ENCODE measurements at regions not wholly inside any gene's neighbourhood (a gene's known extent, or its start where the extent isn't known, plus 50 kb on each side); places are given as distances from the start of the nearest gene placed in this dataset.
"Not testable (repeated sequence)": the region's sequence is repeated elsewhere in the genome, so short reads cannot be mapped to it uniquely, and the experiment has no call there.

DNA sequence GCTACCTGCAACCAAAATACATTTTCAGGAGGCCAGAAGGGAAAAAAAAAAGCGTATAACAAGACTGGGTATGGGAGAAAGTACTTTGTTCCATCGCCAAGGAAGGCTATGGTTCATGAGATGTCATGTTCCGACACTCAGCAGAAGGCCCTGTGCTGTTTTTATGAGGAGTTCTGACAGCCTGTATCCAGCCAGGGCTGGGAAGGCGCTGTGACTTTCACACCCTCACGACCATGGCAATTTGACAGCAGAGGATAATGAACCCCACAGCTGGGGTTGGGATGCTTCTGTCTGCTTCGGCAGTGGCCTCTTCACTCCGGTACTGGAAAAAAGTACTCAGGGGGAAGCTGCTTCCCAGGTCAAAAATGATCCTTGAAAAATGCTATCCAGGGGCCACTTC is 154.4 kb downstream of the PRELID2 start:
- ATAC-seq (no peak), DNase-seq (no peak)
- Mint-ChIP-seq H3K27me3 (peaks cover 0 to 1% (median 0%) of the 10 kb centered on the region in 5 donors), H3K36me3 (no peaks in the 10 kb centered on the region), H3K4me3 (no peak overlapping the region), H3K9me3 (peaks cover 0 to 5% (median 0%) of the 10 kb centered on the region in 9 donors), H3K27ac (no peak overlapping the region), H3K4me1 (no peaks in the 10 kb centered on the region)
- POLR2A ChIA-PET, result no interaction called here

DNA sequence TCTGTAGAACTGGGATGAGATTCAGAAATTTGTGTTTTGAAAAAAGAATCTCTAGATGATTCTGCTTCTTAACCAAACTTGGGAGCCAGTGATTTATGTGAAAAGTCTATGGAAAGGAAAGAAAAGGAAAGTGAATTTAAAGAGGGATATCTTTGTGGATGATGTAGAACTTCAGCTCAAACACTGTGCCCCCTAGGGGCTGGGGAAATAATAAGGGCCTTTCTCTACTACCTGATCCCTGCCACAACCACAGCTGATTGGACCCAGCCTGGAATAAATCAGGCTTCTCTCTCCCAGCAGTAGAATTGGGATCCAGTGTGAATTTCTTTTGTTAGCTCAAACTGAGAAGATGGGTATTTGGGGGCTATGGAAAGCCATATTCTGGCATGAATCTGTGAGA is 155.0 kb downstream of the PRELID2 start:
- Mint-ChIP-seq H3K4me3 (no peak overlapping the region), H3K36me3 (no peaks in the 10 kb centered on the region), H3K4me1 (no peaks in the 10 kb centered on the region), H3K27me3 (peaks cover 0 to 1% (median 0%) of the 10 kb centered on the region in 5 donors), H3K9me3 (peaks cover 0 to 2% (median 0%) of the 10 kb centered on the region in 9 donors), H3K27ac (no peak overlapping the region)
- ATAC-seq (no peak), DNase-seq (no peak)
- POLR2A ChIA-PET, result no interaction called here

DNA sequence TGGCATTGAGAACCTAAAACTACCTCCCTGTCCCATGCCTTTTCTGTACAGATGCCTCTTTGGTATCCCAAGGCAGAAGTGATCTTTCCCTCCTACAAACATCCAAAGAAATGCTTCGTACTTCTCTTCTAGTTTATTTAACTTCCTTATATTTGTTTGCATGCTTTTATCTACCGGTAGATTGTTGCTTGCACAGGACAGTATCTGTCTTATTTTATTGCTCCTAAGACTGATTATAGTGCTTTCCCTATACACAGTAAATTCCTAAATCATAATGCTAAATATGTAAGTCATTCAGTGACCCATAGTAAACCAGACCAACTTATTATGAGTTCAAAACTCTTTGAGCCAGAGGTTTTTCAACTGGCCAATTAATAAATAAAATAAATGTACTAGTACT is 156.9 kb downstream of the PRELID2 start:
- DNase-seq, result no peak
- H3K36me3 Mint-ChIP-seq, result no peaks in the 10 kb centered on the region
- no peak overlapping the region for H3K27ac Mint-ChIP-seq
- no peak for ATAC-seq
- no peaks in the 10 kb centered on the region for H3K4me1 Mint-ChIP-seq
- POLR2A ChIA-PET, result no interaction called here
- no peaks in the 10 kb centered on the region for H3K9me3 Mint-ChIP-seq
- no peak overlapping the region for H3K4me3 Mint-ChIP-seq
- peaks cover 0 to 1% (median 0%) of the 10 kb centered on the region in 5 donors for H3K27me3 Mint-ChIP-seq

DNA sequence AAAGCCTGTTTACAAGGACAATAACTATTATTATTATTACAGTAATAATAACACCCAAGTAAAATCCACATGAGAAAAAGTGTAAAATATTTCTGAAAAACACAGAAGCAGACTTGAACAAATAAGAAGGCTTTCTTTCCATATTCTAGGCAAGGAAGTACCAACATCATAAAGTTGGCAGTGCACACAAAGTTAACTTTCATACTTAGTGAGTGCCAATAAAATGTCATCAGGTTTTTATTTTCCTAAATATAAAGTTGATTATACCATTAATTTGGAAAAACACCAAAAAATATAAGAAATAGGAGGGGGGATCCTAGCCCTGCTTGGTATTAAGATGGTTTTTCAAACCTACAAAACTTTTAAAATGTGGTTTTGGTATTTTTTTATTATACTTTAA is 161.4 kb downstream of the PRELID2 start:
- ATAC-seq (no peak), DNase-seq (no peak)
- POLR2A ChIA-PET, result no interaction called here
- Mint-ChIP-seq H3K9me3 (no peaks in the 10 kb centered on the region), H3K36me3 (no peaks in the 10 kb centered on the region), H3K4me3 (no peak overlapping the region), H3K27ac (no peak overlapping the region), H3K4me1 (no peaks in the 10 kb centered on the region), H3K27me3 (peaks cover 0 to 3% (median 0%) of the 10 kb centered on the region in 5 donors)

DNA sequence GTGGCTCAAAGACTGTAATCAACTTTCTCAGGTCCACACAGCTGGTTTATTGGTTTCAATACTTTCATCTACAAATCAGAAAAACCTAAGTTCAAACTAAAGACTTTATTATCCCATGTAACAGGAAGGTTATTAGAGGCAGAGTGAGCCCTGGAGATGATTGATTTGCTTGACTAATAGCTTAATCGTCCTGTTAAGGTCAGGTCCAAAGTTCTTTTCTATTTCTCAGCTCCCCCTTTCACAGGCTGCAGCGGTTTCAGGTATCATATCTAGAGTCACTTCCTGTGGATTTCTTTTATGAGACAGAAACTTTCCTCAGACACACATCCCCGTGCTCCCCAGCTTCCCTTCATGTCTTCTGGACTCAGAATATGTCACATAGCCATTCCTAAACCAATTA is 166.4 kb downstream of the PRELID2 start:
- Mint-ChIP-seq H3K4me3 (no peak overlapping the region), H3K9me3 (peaks cover 0 to 2% (median 0%) of the 10 kb centered on the region in 9 donors), H3K27ac (no peak overlapping the region), H3K36me3 (no peaks in the 10 kb centered on the region), H3K27me3 (peaks cover 0 to 3% (median 0%) of the 10 kb centered on the region in 5 donors), H3K4me1 (no peaks in the 10 kb centered on the region)
- POLR2A ChIA-PET, result no interaction called here
- DNase-seq (no peak), ATAC-seq (no peak)

DNA sequence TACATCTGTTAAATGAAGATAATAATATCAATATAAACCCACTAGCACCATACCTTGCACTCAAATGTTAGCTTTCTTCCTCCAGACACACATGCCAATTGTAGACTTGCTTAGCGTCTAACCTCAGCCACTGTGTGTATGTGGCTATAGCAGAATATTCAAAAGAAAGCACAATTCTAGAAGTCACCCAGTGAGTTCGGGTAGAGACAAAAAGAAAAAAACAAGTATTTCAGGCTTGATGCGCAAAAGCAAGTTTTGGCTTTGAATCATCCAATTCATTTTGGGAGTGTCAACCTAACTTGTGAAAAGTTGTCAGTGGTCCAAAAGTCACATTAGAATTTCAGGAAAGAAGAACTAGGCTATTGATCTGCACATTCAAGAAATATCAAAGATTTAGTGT is 167.4 kb downstream of the PRELID2 start:
- Mint-ChIP-seq H3K9me3 (peaks cover 0 to 2% (median 0%) of the 10 kb centered on the region in 9 donors), H3K27me3 (peaks cover 0 to 3% (median 0%) of the 10 kb centered on the region in 5 donors), H3K4me3 (no peak overlapping the region), H3K27ac (no peak overlapping the region), H3K36me3 (no peaks in the 10 kb centered on the region), H3K4me1 (no peaks in the 10 kb centered on the region)
- DNase-seq (no peak), ATAC-seq (no peak)
- POLR2A ChIA-PET, result no interaction called here

DNA sequence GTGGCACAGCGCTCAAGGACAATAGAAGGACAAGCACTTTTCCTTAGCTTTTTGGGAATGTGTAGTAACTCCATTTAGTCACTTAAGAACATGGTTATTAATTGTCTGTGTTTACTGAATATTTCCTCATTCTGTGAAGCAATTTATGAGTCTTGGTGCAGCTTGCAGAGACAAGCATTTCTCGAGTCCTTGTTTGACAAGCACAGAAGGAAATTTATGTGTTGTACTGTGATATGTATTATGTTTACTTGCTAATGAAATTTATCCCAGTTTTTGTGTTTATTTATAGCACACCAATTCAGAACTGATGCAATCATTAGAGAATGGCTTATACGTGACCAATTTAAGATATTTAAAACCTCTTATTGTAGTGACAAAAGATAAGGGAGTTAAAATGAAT is 168.6 kb downstream of the PRELID2 start:
- Mint-ChIP-seq H3K9me3 (peaks cover 0 to 2% (median 0%) of the 10 kb centered on the region in 9 donors), H3K4me1 (no peaks in the 10 kb centered on the region)
- POLR2A ChIA-PET, result no interaction called here

DNA sequence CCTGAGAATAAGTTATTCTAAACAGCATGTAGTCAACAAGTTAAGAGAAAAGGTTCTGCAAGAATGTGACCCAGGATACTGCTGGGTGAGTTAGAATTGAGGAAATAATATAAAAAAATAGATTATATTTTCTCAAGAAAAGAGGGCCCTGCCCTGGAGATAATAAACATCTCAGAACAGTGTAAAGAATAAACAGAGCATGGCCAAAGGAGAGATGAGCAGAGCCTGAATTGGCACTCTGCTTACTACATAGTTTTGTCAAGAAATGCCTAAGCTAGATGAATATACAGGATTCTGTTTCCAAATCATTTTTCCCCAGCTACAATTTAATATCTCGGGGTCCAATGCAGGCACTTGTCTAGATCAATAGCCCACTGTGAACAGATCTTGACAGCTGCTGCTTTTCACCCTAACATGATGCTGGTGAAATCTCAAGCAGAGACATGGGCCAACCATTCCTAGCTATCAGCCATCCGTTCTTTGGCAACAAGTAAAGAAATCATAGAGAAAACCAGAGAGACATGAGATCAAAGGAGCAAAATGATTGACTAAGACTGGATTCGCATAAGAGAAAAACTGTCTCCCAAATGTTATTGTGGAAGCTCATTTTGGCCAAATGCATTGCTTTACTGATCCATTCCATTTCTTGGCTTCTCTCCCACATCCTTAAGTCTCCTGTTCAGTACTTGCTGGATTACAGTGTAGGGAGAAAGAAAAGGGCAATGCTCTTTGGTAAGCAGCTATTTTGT is 173.2 kb downstream of the PRELID2 start:
- no peak for ATAC-seq
- H3K4me3 Mint-ChIP-seq, result no peak overlapping the region
- DNase-seq, result no peak
- POLR2A ChIA-PET, result no interaction called here
- H3K4me1 Mint-ChIP-seq, result no peaks in the 10 kb centered on the region
- H3K27me3 Mint-ChIP-seq, result no peaks in the 10 kb centered on the region
- H3K9me3 Mint-ChIP-seq, result peaks cover 0 to 15% (median 2%) of the 10 kb centered on the region in 9 donors
- H3K27ac Mint-ChIP-seq, result no peak overlapping the region
- no peaks in the 10 kb centered on the region for H3K36me3 Mint-ChIP-seq

More for the DNA sequence above, 168.6 kb downstream of the PRELID2 start:
- no peaks in the 10 kb centered on the region for H3K36me3 Mint-ChIP-seq
- H3K27ac Mint-ChIP-seq, result no peak overlapping the region
- H3K4me3 Mint-ChIP-seq, result no peak overlapping the region
- no peak for ATAC-seq
- peaks cover 0 to 3% (median 0%) of the 10 kb centered on the region in 5 donors for H3K27me3 Mint-ChIP-seq
- DNase-seq, result no peak

DNA sequence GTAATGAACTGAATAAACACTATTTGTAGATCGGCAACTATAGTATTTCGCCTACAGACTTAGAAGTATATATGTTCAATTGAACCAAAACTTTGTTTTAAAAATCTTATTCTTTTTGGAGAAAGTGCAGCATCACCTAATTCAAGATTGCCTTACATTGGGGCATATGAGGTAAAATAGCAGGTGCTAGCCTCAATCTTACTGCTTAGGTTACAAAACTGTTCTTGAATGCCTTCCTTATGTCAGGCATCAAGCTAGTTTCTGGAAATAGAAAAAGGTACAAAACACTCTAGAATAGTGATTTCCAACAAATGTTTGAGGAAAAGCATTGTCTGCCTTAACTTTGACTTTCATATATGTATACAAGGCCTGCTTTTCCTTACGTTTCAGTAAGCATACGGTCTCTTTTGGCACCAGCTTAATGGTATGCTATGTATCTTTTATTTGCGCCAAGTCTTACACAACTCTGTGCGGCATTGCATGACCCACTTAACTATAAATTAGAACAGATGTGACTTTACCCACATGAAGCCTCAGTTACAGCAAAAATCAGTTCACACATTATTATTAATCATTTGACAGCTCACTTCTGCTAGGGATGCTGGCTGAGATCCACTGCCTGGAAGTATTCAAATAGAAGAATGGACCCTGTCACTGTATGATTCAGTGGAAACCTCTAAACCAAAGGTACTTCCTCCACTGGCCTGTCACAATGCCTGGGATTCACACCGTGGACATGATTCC is 174.1 kb downstream of the PRELID2 start:
- Mint-ChIP-seq H3K36me3 (no peaks in the 10 kb centered on the region), H3K27ac (no peak overlapping the region), H3K27me3 (no peaks in the 10 kb centered on the region), H3K4me3 (no peak overlapping the region), H3K4me1 (no peaks in the 10 kb centered on the region), H3K9me3 (peaks cover 0 to 15% (median 4%) of the 10 kb centered on the region in 9 donors)
- ATAC-seq (no peak), DNase-seq (no peak)
- POLR2A ChIA-PET, result no interaction called here

DNA sequence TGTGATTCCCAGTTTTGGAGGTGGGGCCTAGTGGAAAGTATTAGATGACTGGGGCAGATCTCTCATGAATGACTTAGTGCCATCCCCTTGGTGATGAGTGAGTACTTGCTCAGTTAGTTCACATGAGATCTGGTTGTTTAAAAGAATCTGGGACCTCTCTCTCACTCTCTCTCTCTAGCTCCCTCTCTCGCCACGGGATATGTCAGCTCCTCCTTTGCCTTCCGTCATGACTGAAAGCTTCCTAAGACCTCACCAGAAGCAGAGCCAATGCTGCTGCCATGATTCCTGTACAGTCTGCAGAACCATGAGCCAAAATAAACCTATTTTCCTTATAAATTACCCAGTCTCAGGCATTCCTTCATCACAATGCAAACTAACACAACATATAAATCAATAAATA is 176.7 kb downstream of the PRELID2 start:
- POLR2A ChIA-PET, result no interaction called here
- H3K9me3 Mint-ChIP-seq, result peaks cover 6 to 21% (median 12%) of the 10 kb centered on the region in 9 donors
- no peak overlapping the region for H3K4me3 Mint-ChIP-seq
- H3K4me1 Mint-ChIP-seq, result no peaks in the 10 kb centered on the region
- H3K27me3 Mint-ChIP-seq, result no peaks in the 10 kb centered on the region
- no peak overlapping the region for H3K27ac Mint-ChIP-seq
- ATAC-seq, result no peak
- H3K36me3 Mint-ChIP-seq, result no peaks in the 10 kb centered on the region
- DNase-seq, result no peak

DNA sequence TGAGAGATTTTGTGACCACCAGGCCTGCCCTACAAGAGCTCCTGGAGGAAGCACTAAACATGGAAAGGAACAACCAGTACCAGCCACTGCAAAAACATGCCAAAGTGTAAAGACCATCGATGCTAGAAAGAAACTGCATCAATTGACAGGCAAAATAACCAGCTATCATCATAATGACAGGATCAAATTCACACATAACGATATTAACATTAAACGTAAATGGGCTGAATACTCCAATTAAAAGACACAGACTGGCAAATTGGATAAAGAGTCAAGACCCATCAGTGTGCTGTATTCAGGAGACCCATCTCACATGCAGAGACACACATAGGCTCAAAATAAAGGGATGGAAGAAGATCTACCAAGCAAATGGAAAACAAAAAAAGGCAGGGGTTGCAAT is 182.4 kb downstream of the PRELID2 start:
- peaks cover 12 to 33% (median 25%) of the 10 kb centered on the region in 9 donors for H3K9me3 Mint-ChIP-seq
- H3K27me3 Mint-ChIP-seq, H3K4me1 Mint-ChIP-seq, DNase-seq, POLR2A ChIA-PET, H3K4me3 Mint-ChIP-seq, H3K27ac Mint-ChIP-seq, ATAC-seq: not testable (repeated sequence)
- peaks cover 0 to 20% (median 0%) of the 10 kb centered on the region in 3 donors for H3K36me3 Mint-ChIP-seq

DNA sequence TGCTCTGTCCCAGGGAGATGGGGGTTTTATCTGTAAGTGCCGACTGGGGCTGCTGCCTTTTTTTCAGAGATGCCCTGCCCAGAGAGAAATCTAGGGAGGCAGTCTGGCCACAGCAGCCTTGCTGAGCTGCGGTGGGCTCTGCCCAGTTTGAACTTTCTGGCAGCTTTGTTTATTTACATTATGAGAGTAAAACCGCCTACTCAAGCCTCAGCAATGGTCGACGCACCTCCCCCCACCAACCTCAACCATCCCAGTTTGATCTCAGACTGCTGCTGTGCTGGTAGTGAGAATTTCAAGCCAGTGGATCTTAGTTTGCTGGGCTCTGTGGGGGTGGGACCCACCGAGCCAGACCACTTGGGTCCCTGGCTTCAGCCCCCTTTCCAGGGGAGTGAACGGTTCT is 188.0 kb downstream of the PRELID2 start:
- Mint-ChIP-seq H3K36me3 (peaks cover 0 to 13% (median 0%) of the 10 kb centered on the region in 3 donors), H3K9me3 (peaks cover 5 to 44% (median 11%) of the 10 kb centered on the region in 9 donors), H3K27ac (peak overlapping the region in 1 of 10 donors; percentile 42)
- POLR2A ChIA-PET, H3K27me3 Mint-ChIP-seq, H3K4me1 Mint-ChIP-seq, DNase-seq, H3K4me3 Mint-ChIP-seq, ATAC-seq: not testable (repeated sequence)

DNA sequence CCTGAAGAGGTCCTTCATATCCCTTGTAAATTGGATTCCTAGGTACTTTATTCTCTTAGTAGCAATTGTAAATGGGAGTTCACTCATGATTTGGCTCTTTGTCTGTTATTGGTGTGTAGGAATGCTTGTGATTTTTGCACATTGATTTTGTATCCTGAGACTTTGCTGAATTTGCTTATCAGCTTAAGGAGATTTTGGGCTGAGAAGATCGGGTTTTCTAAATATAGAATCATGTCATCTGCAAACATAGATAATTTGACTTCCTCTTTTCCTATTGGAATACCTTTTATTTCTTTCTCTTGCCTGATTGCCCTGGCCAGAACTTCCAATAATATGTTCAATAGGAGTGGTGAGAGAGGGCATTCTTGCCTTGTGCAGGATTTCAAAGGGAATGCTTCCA is 191.9 kb downstream of the PRELID2 start:
- peaks cover 0 to 37% (median 12%) of the 10 kb centered on the region in 9 donors for H3K9me3 Mint-ChIP-seq
- H3K4me3 Mint-ChIP-seq, POLR2A ChIA-PET, H3K4me1 Mint-ChIP-seq, DNase-seq, H3K36me3 Mint-ChIP-seq, H3K27me3 Mint-ChIP-seq, H3K27ac Mint-ChIP-seq, ATAC-seq: not testable (repeated sequence)
